ENCODE measurements at regions not wholly inside any gene's neighbourhood (a gene's known extent, or its start where the extent isn't known, plus 50 kb on each side); places are given as distances from the start of the nearest gene placed in this dataset.

- H3K9me2 ChIP-seq (replicated peaks; ENCODE audit: control insufficient read depth, low read length): no peaks in the 10 kb centered on the region
- no peak overlapping the region for H3K4me3 ChIP-seq (ENCODE audit: low read length)
- H3K79me2 ChIP-seq (ENCODE audit: control insufficient read depth, low read length): no peaks in the 10 kb centered on the region
- H3F3A ChIP-seq (ENCODE audit: control insufficient read depth, insufficient read depth): no peaks in the 10 kb centered on the region
- no peaks in the 10 kb centered on the region for H3K4me1 ChIP-seq (ENCODE audit: control insufficient read depth, low read length)
- no peak for TF ChIP-seq EZH2phosphoT487 (IDR thresholded peaks at IDR 0.05; ENCODE audit: borderline replicate concordance, low read length)
- TF ChIP-seq CTCF (IDR thresholded peaks at IDR 0.05; ENCODE audit: low read depth, low read length, poor library complexity, severe bottlenecking): no peak
- H3K4me2 ChIP-seq (ENCODE audit: low read length): no peak overlapping the region
- no peaks in the 10 kb centered on the region for H4K20me1 ChIP-seq (ENCODE audit: control insufficient read depth, insufficient read depth, low read depth, low read length)
- H3K36me3 ChIP-seq (ENCODE audit: control insufficient read depth, low read length): no peaks in the 10 kb centered on the region
- H3K9me3 ChIP-seq (ENCODE audit: control insufficient read depth, insufficient read depth, low read length): no peaks in the 10 kb centered on the region
- H3K27ac ChIP-seq (ENCODE audit: low read depth, low read length): no peak overlapping the region
- H3K27me3 ChIP-seq (ENCODE audit: control insufficient read depth, low read length): peaks cover 2% of the 10 kb centered on the region; the same call in 1 of the 2 replicates
These were observed 78.2 kb upstream of the SPINK5 start for GRCh38 chr5:147985608-147986007.

- no peaks in the 10 kb centered on the region for H3F3A ChIP-seq (ENCODE audit: control insufficient read depth, insufficient read depth)
- no peak overlapping the region for H3K4me2 ChIP-seq (ENCODE audit: low read length)
- no peak overlapping the region for H3K4me3 ChIP-seq (ENCODE audit: low read length)
- no peaks in the 10 kb centered on the region for H3K79me2 ChIP-seq (ENCODE audit: control insufficient read depth, low read length)
- H4K20me1 ChIP-seq (ENCODE audit: control insufficient read depth, insufficient read depth, low read depth, low read length): no peaks in the 10 kb centered on the region
- H3K27ac ChIP-seq (ENCODE audit: low read depth, low read length): no peak overlapping the region
- peaks cover 2% of the 10 kb centered on the region; the same call in 1 of the 2 replicates for H3K27me3 ChIP-seq (ENCODE audit: control insufficient read depth, low read length)
- no peaks in the 10 kb centered on the region for H3K4me1 ChIP-seq (ENCODE audit: control insufficient read depth, low read length)
- H3K9me3 ChIP-seq (ENCODE audit: control insufficient read depth, insufficient read depth, low read length): no peaks in the 10 kb centered on the region
- TF ChIP-seq EZH2phosphoT487 (IDR thresholded peaks at IDR 0.05; ENCODE audit: borderline replicate concordance, low read length) (no peak), CTCF (IDR thresholded peaks at IDR 0.05; ENCODE audit: low read depth, low read length, poor library complexity, severe bottlenecking) (no peak)
- no peaks in the 10 kb centered on the region for H3K9me2 ChIP-seq (replicated peaks; ENCODE audit: control insufficient read depth, low read length)
- H3K36me3 ChIP-seq (ENCODE audit: control insufficient read depth, low read length): no peaks in the 10 kb centered on the region
These were observed 77.4 kb upstream of the C5orf46 start for GRCh38 chr5:147983742-147984141.

- Histone ChIP-seq H3K4me1 (ENCODE audit: control insufficient read depth, low read length) (no peaks in the 10 kb centered on the region), H3K36me3 (ENCODE audit: control insufficient read depth, low read length) (no peaks in the 10 kb centered on the region), H3K4me3 (ENCODE audit: low read length) (no peak overlapping the region), H3K79me2 (ENCODE audit: control insufficient read depth, low read length) (no peaks in the 10 kb centered on the region), H4K20me1 (ENCODE audit: control insufficient read depth, insufficient read depth, low read depth, low read length) (no peaks in the 10 kb centered on the region), H3K9me3 (ENCODE audit: control insufficient read depth, insufficient read depth, low read length) (no peaks in the 10 kb centered on the region), H3K27me3 (ENCODE audit: control insufficient read depth, low read length) (no peaks in the 10 kb centered on the region; the same call in 1 of the 2 replicates), H3F3A (ENCODE audit: control insufficient read depth, insufficient read depth) (no peaks in the 10 kb centered on the region), H3K27ac (ENCODE audit: low read depth, low read length) (no peak overlapping the region), H3K9me2 (replicated peaks; ENCODE audit: control insufficient read depth, low read length) (no peaks in the 10 kb centered on the region), H3K4me2 (ENCODE audit: low read length) (no peak overlapping the region)
- TF ChIP-seq EZH2phosphoT487 (IDR thresholded peaks at IDR 0.05; ENCODE audit: borderline replicate concordance, low read length) (no peak), CTCF (IDR thresholded peaks at IDR 0.05; ENCODE audit: low read depth, low read length, poor library complexity, severe bottlenecking) (no peak)
These were observed 74.7 kb upstream of the C5orf46 start for GRCh38 chr5:147981074-147981473.

All from DOHH2 (cell line).